Lower leg skin (tissue), 3 donors: ENCODE measurements at regions not wholly inside any gene's neighbourhood (a gene's known extent, or its start where the extent isn't known, plus 50 kb on each side); places are given as distances from the start of the nearest gene placed in this dataset.

Source experiments
- CTCF ChIP-seq, 3 donors: fragments of 450-650 bp; IDR thresholded peaks; one replicate each; pipeline ENCODE4 v1.5.1; 2016; ENCODE audit warnings: antibody characterized with exemption in 3 of 3, mild to moderate bottlenecking in 3 of 3, moderate library complexity in 2 of 3
- POLR2A ChIP-seq, 2 donors: fragments of 450-650 bp; IDR thresholded peaks; one replicate each; pipeline ENCODE4 v1.6.1; 2016 to 2017; ENCODE audit warnings: antibody characterized with exemption in 2 of 2, mild to moderate bottlenecking in 1 of 2, moderate library complexity in 1 of 2

DNA sequence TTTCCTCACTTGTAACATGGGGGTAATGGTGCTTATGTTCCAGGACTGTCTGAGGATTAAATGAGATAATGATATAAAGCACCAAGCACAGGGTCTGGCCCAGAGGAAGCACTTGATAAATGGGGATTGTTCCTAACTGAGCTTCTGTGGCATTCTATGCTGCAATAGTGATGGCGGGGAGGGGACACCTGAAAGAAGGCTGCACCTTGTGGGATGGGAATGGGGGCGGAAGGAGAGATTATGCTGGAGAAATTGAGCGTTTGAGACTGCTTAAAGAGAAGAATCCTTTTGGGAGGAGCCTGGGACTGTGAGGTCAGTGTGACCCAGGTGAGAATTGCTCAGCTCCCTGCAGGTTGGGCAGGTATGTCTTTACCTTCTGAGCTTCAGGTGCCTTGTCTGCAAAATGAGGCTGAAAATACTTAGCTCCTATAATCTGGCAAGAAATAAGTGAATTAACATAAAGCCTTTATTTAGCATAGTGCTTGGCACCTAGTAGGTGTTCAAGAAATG, 55.9 kb upstream of the CTPS1 start:
- no peak for TF ChIP-seq CTCF (IDR thresholded peaks at IDR 0.05)
- no peak for TF ChIP-seq POLR2A (IDR thresholded peaks at IDR 0.05)
